T-helper 1 cell treated with Interleukin-12 subunit alpha and Interleukin-12 subunit beta and Interleukin-4 antibody, amounts not matched to agents 30 μg/mL and 1 μg/mL, for 36 hours (primary cell): ENCODE measurements at regions not wholly inside any gene's neighbourhood (a gene's known extent, or its start where the extent isn't known, plus 50 kb on each side); places are given as distances from the start of the nearest gene placed in this dataset.

ENCODE experiments used
- H3K27ac Mint-ChIP-seq: one replicate; pipeline ENCODE4 v1.8.0; 2021; ENCODE audit warnings: mild to moderate bottlenecking, mixed read lengths
- H3K27me3 Mint-ChIP-seq: one replicate; pipeline ENCODE4 v1.8.0; 2021; ENCODE audit warnings: low read depth, mixed read lengths
- H3K36me3 Mint-ChIP-seq: one replicate; pipeline ENCODE4 v1.8.0; 2021; ENCODE audit warnings: low read depth, mixed read lengths
- H3K4me1 Mint-ChIP-seq: one replicate; pipeline ENCODE4 v1.8.0; 2021; ENCODE audit warnings: low read depth, mixed read lengths
- H3K4me3 Mint-ChIP-seq: one replicate; pipeline ENCODE4 v1.8.0; 2021; ENCODE audit warnings: mild to moderate bottlenecking, moderate library complexity, mixed read lengths
- H3K9me3 Mint-ChIP-seq: one replicate; pipeline ENCODE4 v1.8.0; 2021; ENCODE audit warnings: mixed read lengths

GRCh38 chrX:6674734-6675133, 139.8 kb upstream of the VCX3A start:
- H3K27ac Mint-ChIP-seq, result no peak overlapping the region
- H3K4me1 Mint-ChIP-seq, result no peaks in the 10 kb centered on the region
- H3K9me3 Mint-ChIP-seq, result no peaks in the 10 kb centered on the region
- no peaks in the 10 kb centered on the region for H3K36me3 Mint-ChIP-seq
- no peak overlapping the region for H3K4me3 Mint-ChIP-seq
- H3K27me3 Mint-ChIP-seq, result no peaks in the 10 kb centered on the region

DNA sequence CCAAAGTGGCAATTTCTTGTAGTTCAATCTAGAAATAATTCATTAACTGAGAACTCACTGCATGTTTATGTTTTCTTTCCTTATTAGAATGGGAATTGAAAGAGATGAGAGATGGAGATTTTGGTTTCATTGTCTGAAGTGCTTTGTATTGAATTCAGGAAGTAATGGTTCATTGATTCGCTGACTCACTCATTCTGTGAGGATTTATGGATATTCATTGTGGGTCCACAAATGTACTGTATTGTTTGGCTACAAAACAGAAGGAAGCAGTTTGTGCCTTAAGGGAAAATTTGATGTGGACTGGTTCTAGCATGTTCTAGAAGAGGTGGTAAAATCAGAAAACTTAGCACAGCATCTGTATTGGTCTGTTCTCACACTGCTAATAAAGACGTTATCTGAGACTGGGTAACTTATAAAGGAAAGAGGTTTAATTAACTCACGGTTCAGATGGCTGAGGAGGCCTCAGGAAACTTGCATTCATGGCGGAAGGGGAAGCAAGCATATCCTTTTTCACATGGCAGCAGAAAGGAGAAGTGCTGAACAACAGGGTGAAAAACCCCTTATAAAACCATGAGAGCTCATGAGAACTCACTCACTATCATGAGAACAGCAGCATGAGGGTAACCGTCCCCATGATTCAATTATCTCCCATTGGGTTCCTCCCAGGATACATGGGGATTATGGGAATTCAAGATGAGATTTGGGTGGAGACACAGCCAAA, 132.3 kb upstream of the VCX3A start:
- no peaks in the 10 kb centered on the region for H3K36me3 Mint-ChIP-seq
- no peak overlapping the region for H3K27ac Mint-ChIP-seq
- no peak overlapping the region for H3K4me3 Mint-ChIP-seq
- peaks cover 3% of the 10 kb centered on the region for H3K9me3 Mint-ChIP-seq
- no peaks in the 10 kb centered on the region for H3K4me1 Mint-ChIP-seq
- no peaks in the 10 kb centered on the region for H3K27me3 Mint-ChIP-seq

DNA sequence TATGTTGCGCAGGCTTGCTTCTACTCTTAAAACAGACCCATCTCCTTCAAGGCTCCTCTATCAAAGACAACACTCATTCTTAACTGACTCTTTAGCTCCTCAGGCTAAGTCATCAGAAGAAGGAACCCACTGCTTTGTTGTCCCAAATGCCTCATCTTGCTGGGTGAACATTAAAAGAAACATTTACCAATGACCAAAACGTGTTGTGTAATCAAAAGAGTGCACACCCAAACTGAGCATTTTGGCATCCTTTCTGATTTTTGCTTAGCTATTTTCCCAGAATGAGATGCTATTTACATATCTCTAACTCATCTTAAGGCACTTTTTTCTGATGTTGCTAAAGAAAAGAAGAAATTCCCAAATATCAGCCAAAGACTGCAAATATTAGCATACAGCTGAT, 131.7 kb upstream of the VCX3A start:
- no peak overlapping the region for H3K27ac Mint-ChIP-seq
- peaks cover 3% of the 10 kb centered on the region for H3K9me3 Mint-ChIP-seq
- no peaks in the 10 kb centered on the region for H3K4me1 Mint-ChIP-seq
- no peaks in the 10 kb centered on the region for H3K27me3 Mint-ChIP-seq
- no peak overlapping the region for H3K4me3 Mint-ChIP-seq
- no peaks in the 10 kb centered on the region for H3K36me3 Mint-ChIP-seq

GRCh38 chrX:6661736-6662135, 126.8 kb upstream of the VCX3A start:
- H3K27me3 Mint-ChIP-seq, result no peaks in the 10 kb centered on the region
- H3K4me3 Mint-ChIP-seq, result no peak overlapping the region
- no peaks in the 10 kb centered on the region for H3K9me3 Mint-ChIP-seq
- H3K4me1 Mint-ChIP-seq, result no peaks in the 10 kb centered on the region
- H3K27ac Mint-ChIP-seq, result no peak overlapping the region
- H3K36me3 Mint-ChIP-seq, result no peaks in the 10 kb centered on the region

- H3K4me1 Mint-ChIP-seq, result no peaks in the 10 kb centered on the region
- no peaks in the 10 kb centered on the region for H3K36me3 Mint-ChIP-seq
- H3K27me3 Mint-ChIP-seq, result no peaks in the 10 kb centered on the region
- H3K9me3 Mint-ChIP-seq, result no peaks in the 10 kb centered on the region
- H3K27ac Mint-ChIP-seq, result no peak overlapping the region
- H3K4me3 Mint-ChIP-seq, result no peak overlapping the region
Measured at GRCh38 chrX:6660567-6661264, 125.8 kb upstream of the VCX3A start.

- no peaks in the 10 kb centered on the region for H3K27me3 Mint-ChIP-seq
- H3K4me1 Mint-ChIP-seq, result no peaks in the 10 kb centered on the region
- H3K9me3 Mint-ChIP-seq, result no peaks in the 10 kb centered on the region
- H3K4me3 Mint-ChIP-seq, result no peak overlapping the region
- H3K36me3 Mint-ChIP-seq, result no peaks in the 10 kb centered on the region
- H3K27ac Mint-ChIP-seq, result no peak overlapping the region
Measured at GRCh38 chrX:6645216-6645615, 110.3 kb upstream of the VCX3A start.

GRCh38 chrX:6644411-6644810, 109.5 kb upstream of the VCX3A start:
- Mint-ChIP-seq H3K9me3 (no peaks in the 10 kb centered on the region), H3K27ac (no peak overlapping the region), H3K27me3 (no peaks in the 10 kb centered on the region), H3K36me3 (no peaks in the 10 kb centered on the region), H3K4me1 (no peaks in the 10 kb centered on the region), H3K4me3 (no peak overlapping the region)

- H3K4me3 Mint-ChIP-seq, result no peak overlapping the region
- H3K36me3 Mint-ChIP-seq, result no peaks in the 10 kb centered on the region
- H3K27ac Mint-ChIP-seq, result no peak overlapping the region
- H3K27me3 Mint-ChIP-seq, result no peaks in the 10 kb centered on the region
- H3K9me3 Mint-ChIP-seq, result no peaks in the 10 kb centered on the region
- no peaks in the 10 kb centered on the region for H3K4me1 Mint-ChIP-seq
Measured at GRCh38 chrX:6640727-6641126, 105.8 kb upstream of the VCX3A start.

GRCh38 chrX:6614506-6614905, 79.6 kb upstream of the VCX3A start:
- Mint-ChIP-seq H3K27me3 (no peaks in the 10 kb centered on the region), H3K36me3 (no peaks in the 10 kb centered on the region), H3K9me3 (no peaks in the 10 kb centered on the region), H3K4me3 (no peak overlapping the region), H3K27ac (no peak overlapping the region), H3K4me1 (no peaks in the 10 kb centered on the region)

- H3K27me3 Mint-ChIP-seq, result no peaks in the 10 kb centered on the region
- no peaks in the 10 kb centered on the region for H3K36me3 Mint-ChIP-seq
- no peaks in the 10 kb centered on the region for H3K9me3 Mint-ChIP-seq
- no peak overlapping the region for H3K4me3 Mint-ChIP-seq
- no peak overlapping the region for H3K27ac Mint-ChIP-seq
- no peaks in the 10 kb centered on the region for H3K4me1 Mint-ChIP-seq
Measured at GRCh38 chrX:6599230-6599860, 64.4 kb upstream of the VCX3A start.
